HG02840 (cell line): ENCODE measurements at regions not wholly inside any gene's neighbourhood (a gene's known extent, or its start where the extent isn't known, plus 50 kb on each side); places are given as distances from the start of the nearest gene placed in this dataset.

Experiments used
- ATAC-seq: cut with Tn5 transposase; IDR thresholded peaks from one replicate; pipeline ENCODE4 v1.9.1; 2021; ENCODE audit warnings: mild to moderate bottlenecking, moderate library complexity, moderate number of reproducible peaks; ENCODE audit not compliant: unreplicated experiment, low FRiP score

GRCh38 chr12:72082986-72083820 lies 144.6 kb downstream of the TPH2 start:
- ATAC-seq = no peak

- no peak for ATAC-seq
Observed at GRCh38 chr12:72084061-72084460, 145.4 kb downstream of the TPH2 start.

GRCh38 chr12:72084880-72085279 lies 146.2 kb downstream of the TPH2 start:
- ATAC-seq = no peak

- ATAC-seq = no peak
Observed at GRCh38 chr12:72089678-72090077, 151.0 kb downstream of the TPH2 start.

- no peak for ATAC-seq
Observed at GRCh38 chr12:72093424-72093823, 154.8 kb downstream of the TPH2 start.

- no peak for ATAC-seq
Observed at GRCh38 chr12:72093930-72094329, 155.3 kb downstream of the TPH2 start.

GRCh38 chr12:72094490-72094889 lies 155.8 kb downstream of the TPH2 start:
- ATAC-seq = no peak

GRCh38 chr12:72095025-72095424 lies 156.4 kb downstream of the TPH2 start:
- no peak for ATAC-seq

GRCh38 chr12:72098622-72099021 lies 160.0 kb downstream of the TPH2 start:
- no peak for ATAC-seq

GRCh38 chr12:72100854-72101253 lies 162.2 kb downstream of the TPH2 start:
- no peak for ATAC-seq

GRCh38 chr12:72102150-72102549 lies 163.5 kb downstream of the TPH2 start:
- ATAC-seq = no peak

- no peak for ATAC-seq
Observed at GRCh38 chr12:72105849-72106248, 166.3 kb upstream of the TRHDE start.

- no peak for ATAC-seq
Observed at GRCh38 chr12:72110937-72111650, 161.1 kb upstream of the TRHDE start.

GRCh38 chr12:72111706-72112105 lies 160.5 kb upstream of the TRHDE start:
- no peak for ATAC-seq

- ATAC-seq = no peak
Observed at GRCh38 chr12:72133497-72134055, 138.6 kb upstream of the TRHDE start.

GRCh38 chr12:72134246-72135020 lies 137.7 kb upstream of the TRHDE start:
- ATAC-seq = no peak

- no peak for ATAC-seq
Observed at GRCh38 chr12:72135021-72135301, 137.2 kb upstream of the TRHDE start.

- ATAC-seq = no peak
Observed at GRCh38 chr12:72136792-72137191, 135.4 kb upstream of the TRHDE start.

- no peak for ATAC-seq
Observed at GRCh38 chr12:72139411-72139810, 132.8 kb upstream of the TRHDE start.

- peak; percentile 94 for ATAC-seq
Observed at GRCh38 chr12:72141381-72141780, 130.8 kb upstream of the TRHDE start.

- no peak for ATAC-seq
Observed at GRCh38 chr12:72144553-72144952, 127.6 kb upstream of the TRHDE start.
